ENCODE measurements at regions not wholly inside any gene's neighbourhood (a gene's known extent, or its start where the extent isn't known, plus 50 kb on each side); places are given as distances from the start of the nearest gene placed in this dataset.

- TF ChIP-seq CTCF (IDR thresholded peaks at IDR 0.05; ENCODE audit: insufficient read depth, low read length): no peak
- TF ChIP-seq REST (IDR thresholded peaks at IDR 0.05; ENCODE audit: insufficient replicate concordance, low read depth): no peak
These were observed 54.6 kb upstream of the STXBP1 start for GRCh38 chr9:127557466-127557869.

Measured in HL-60 (cell line).